Natural killer cell treated with Interleukin-12 subunit alpha and Interleukin-12 subunit beta and Interleukin-15 and Interleukin-18, amount 100 ng/mL, for 72 hours (primary cell): ENCODE measurements at regions not wholly inside any gene's neighbourhood (a gene's known extent, or its start where the extent isn't known, plus 50 kb on each side); places are given as distances from the start of the nearest gene placed in this dataset.

ENCODE experiments used
- ATAC-seq, 2 donors: fragments of 150-1000 bp; cut with Tn5 transposase in 1 of 2; sonication (Bioruptor Pico), chemical (Tn5 transposase) in 1 of 2; 2 replicates each; pipeline ENCODE4 v1.10.0; 2021
- DNase-seq: peaks from one replicate; pipeline ENCODE4 v3.0.0; 2022; ENCODE audit warnings: low spot score
- H3K27ac Mint-ChIP-seq, 2 donors: 1 replicate in 1 of 2; 2 replicates in 1 of 2; pipeline ENCODE4 v1.8.0; 2022; ENCODE audit warnings: mixed read lengths in 2 of 2, mild to moderate bottlenecking in 1 of 2, moderate library complexity in 1 of 2
- H3K27me3 Mint-ChIP-seq, 2 donors: 1 replicate in 1 of 2; 2 replicates in 1 of 2; pipeline ENCODE4 v1.8.0; 2022; ENCODE audit warnings: mixed read lengths in 2 of 2
- H3K36me3 Mint-ChIP-seq: one replicate; pipeline ENCODE4 v1.8.0; 2022; ENCODE audit warnings: mixed read lengths
- H3K4me1 Mint-ChIP-seq, 2 donors: 1 replicate in 1 of 2; 2 replicates in 1 of 2; pipeline ENCODE4 v1.8.0; 2022; ENCODE audit warnings: low read depth in 2 of 2, mixed read lengths in 2 of 2, mild to moderate bottlenecking in 1 of 2
- H3K4me3 Mint-ChIP-seq: one replicate; pipeline ENCODE4 v1.8.0; 2022; ENCODE audit warnings: mixed read lengths
- H3K9me3 Mint-ChIP-seq: 2 replicates; pipeline ENCODE4 v1.8.0; 2022; ENCODE audit warnings: mixed read lengths

GRCh38 chr14:81802341-81802740 is 268.7 kb upstream of the SEL1L start:
- ATAC-seq (no peak), DNase-seq (no peak)
- Mint-ChIP-seq H3K9me3 (peaks cover 11% of the 10 kb centered on the region), H3K4me1 (no peaks in the 10 kb centered on the region), H3K4me3 (no peak overlapping the region), H3K27ac (no peak overlapping the region), H3K27me3 (no peaks in the 10 kb centered on the region), H3K36me3 (peaks cover 5% of the 10 kb centered on the region)

GRCh38 chr14:81805785-81806184 is 272.1 kb upstream of the SEL1L start:
- Mint-ChIP-seq H3K27ac (no peak overlapping the region), H3K4me1 (no peaks in the 10 kb centered on the region), H3K27me3 (no peaks in the 10 kb centered on the region), H3K36me3 (peaks cover 12% of the 10 kb centered on the region), H3K9me3 (peaks cover 18% of the 10 kb centered on the region), H3K4me3 (no peak overlapping the region)
- ATAC-seq (no peak), DNase-seq (no peak)

GRCh38 chr14:81811705-81812269 is 278.1 kb upstream of the SEL1L start:
- no peaks in the 10 kb centered on the region for H3K4me1 Mint-ChIP-seq
- H3K27me3 Mint-ChIP-seq = no peaks in the 10 kb centered on the region
- no peak overlapping the region for H3K27ac Mint-ChIP-seq
- H3K36me3 Mint-ChIP-seq = peaks cover 7% of the 10 kb centered on the region
- no peak overlapping the region for H3K4me3 Mint-ChIP-seq
- DNase-seq = no peak
- peaks cover 20% of the 10 kb centered on the region for H3K9me3 Mint-ChIP-seq
- ATAC-seq = no peak

- no peak overlapping the region for H3K4me3 Mint-ChIP-seq
- no peaks in the 10 kb centered on the region for H3K27me3 Mint-ChIP-seq
- no peak overlapping the region for H3K27ac Mint-ChIP-seq
- no peaks in the 10 kb centered on the region for H3K36me3 Mint-ChIP-seq
- no peaks in the 10 kb centered on the region for H3K4me1 Mint-ChIP-seq
- no peak for DNase-seq
- H3K9me3 Mint-ChIP-seq = peaks cover 13% of the 10 kb centered on the region
- ATAC-seq = no peak
These were observed 284.6 kb upstream of the SEL1L start for GRCh38 chr14:81818271-81818670.

GRCh38 chr14:81819344-81819743 is 285.7 kb upstream of the SEL1L start:
- Mint-ChIP-seq H3K27me3 (no peaks in the 10 kb centered on the region), H3K4me3 (no peak overlapping the region), H3K4me1 (no peaks in the 10 kb centered on the region), H3K27ac (no peak overlapping the region), H3K36me3 (no peaks in the 10 kb centered on the region), H3K9me3 (peaks cover 20% of the 10 kb centered on the region)
- ATAC-seq = no peak
- no peak for DNase-seq

- Mint-ChIP-seq H3K9me3 (peaks cover 20% of the 10 kb centered on the region), H3K36me3 (no peaks in the 10 kb centered on the region), H3K4me1 (no peaks in the 10 kb centered on the region), H3K27ac (no peak overlapping the region), H3K4me3 (no peak overlapping the region), H3K27me3 (no peaks in the 10 kb centered on the region)
- ATAC-seq (no peak), DNase-seq (no peak)
These were observed 286.3 kb upstream of the SEL1L start for GRCh38 chr14:81819910-81820309.

- ATAC-seq (no peak), DNase-seq (no peak)
- Mint-ChIP-seq H3K4me3 (no peak overlapping the region), H3K36me3 (no peaks in the 10 kb centered on the region), H3K27me3 (no peaks in the 10 kb centered on the region), H3K27ac (no peak overlapping the region), H3K4me1 (no peaks in the 10 kb centered on the region), H3K9me3 (peaks cover 27% of the 10 kb centered on the region)
These were observed 292.4 kb upstream of the SEL1L start for GRCh38 chr14:81826081-81826480.

- H3K4me1 Mint-ChIP-seq = no peaks in the 10 kb centered on the region
- no peak for DNase-seq
- no peaks in the 10 kb centered on the region for H3K27me3 Mint-ChIP-seq
- H3K36me3 Mint-ChIP-seq = no peaks in the 10 kb centered on the region
- H3K27ac Mint-ChIP-seq = no peak overlapping the region
- H3K4me3 Mint-ChIP-seq = no peak overlapping the region
- peaks cover 16% of the 10 kb centered on the region for H3K9me3 Mint-ChIP-seq
- no peak for ATAC-seq
These were observed 295.8 kb upstream of the SEL1L start for GRCh38 chr14:81829447-81829846.

GRCh38 chr14:81831128-81831820 is 297.6 kb upstream of the SEL1L start:
- Mint-ChIP-seq H3K27me3 (no peaks in the 10 kb centered on the region), H3K27ac (no peak overlapping the region), H3K4me1 (no peaks in the 10 kb centered on the region), H3K9me3 (peaks cover 19% of the 10 kb centered on the region), H3K36me3 (peaks cover 6% of the 10 kb centered on the region), H3K4me3 (no peak overlapping the region)
- DNase-seq = no peak
- no peak for ATAC-seq

- Mint-ChIP-seq H3K27me3 (no peaks in the 10 kb centered on the region), H3K9me3 (peaks cover 15% of the 10 kb centered on the region), H3K4me3 (no peak overlapping the region), H3K27ac (no peak overlapping the region), H3K36me3 (peaks cover 6% of the 10 kb centered on the region), H3K4me1 (no peaks in the 10 kb centered on the region)
- ATAC-seq (no peak), DNase-seq (no peak)
These were observed 300.7 kb upstream of the SEL1L start for GRCh38 chr14:81834308-81834707.

- H3K36me3 Mint-ChIP-seq = peaks cover 6% of the 10 kb centered on the region
- no peaks in the 10 kb centered on the region for H3K27me3 Mint-ChIP-seq
- H3K9me3 Mint-ChIP-seq = peaks cover 15% of the 10 kb centered on the region
- no peak for DNase-seq
- no peak overlapping the region for H3K27ac Mint-ChIP-seq
- no peak for ATAC-seq
- no peaks in the 10 kb centered on the region for H3K4me1 Mint-ChIP-seq
- H3K4me3 Mint-ChIP-seq = no peak overlapping the region
These were observed 303.7 kb upstream of the SEL1L start for GRCh38 chr14:81837304-81837703.

- no peak for ATAC-seq
- no peak for DNase-seq
- no peaks in the 10 kb centered on the region for H3K4me1 Mint-ChIP-seq
- H3K4me3 Mint-ChIP-seq = no peak overlapping the region
- peaks cover 6% of the 10 kb centered on the region for H3K36me3 Mint-ChIP-seq
- H3K9me3 Mint-ChIP-seq = peaks cover 16% of the 10 kb centered on the region
- no peak overlapping the region for H3K27ac Mint-ChIP-seq
- no peaks in the 10 kb centered on the region for H3K27me3 Mint-ChIP-seq
These were observed 305.4 kb upstream of the SEL1L start for GRCh38 chr14:81839056-81839455.

- peaks cover 16% of the 10 kb centered on the region for H3K9me3 Mint-ChIP-seq
- H3K27ac Mint-ChIP-seq = no peak overlapping the region
- ATAC-seq (no peak), DNase-seq (no peak)
- peaks cover 9% of the 10 kb centered on the region for H3K36me3 Mint-ChIP-seq
- H3K27me3 Mint-ChIP-seq = no peaks in the 10 kb centered on the region
- no peaks in the 10 kb centered on the region for H3K4me1 Mint-ChIP-seq
- no peak overlapping the region for H3K4me3 Mint-ChIP-seq
These were observed 307.7 kb upstream of the SEL1L start for GRCh38 chr14:81841346-81841745.

GRCh38 chr14:81849714-81850113 is 316.1 kb upstream of the SEL1L start:
- Mint-ChIP-seq H3K4me3 (no peak overlapping the region), H3K27ac (no peak overlapping the region), H3K36me3 (peaks cover 12% of the 10 kb centered on the region), H3K27me3 (no peaks in the 10 kb centered on the region), H3K9me3 (peaks cover 15% of the 10 kb centered on the region), H3K4me1 (no peaks in the 10 kb centered on the region)
- no peak for DNase-seq
- no peak for ATAC-seq

GRCh38 chr14:81855007-81855406 is 321.4 kb upstream of the SEL1L start:
- Mint-ChIP-seq H3K36me3 (peaks cover 12% of the 10 kb centered on the region), H3K9me3 (peaks cover 23% of the 10 kb centered on the region), H3K27me3 (no peaks in the 10 kb centered on the region), H3K27ac (no peak overlapping the region), H3K4me3 (no peak overlapping the region), H3K4me1 (no peaks in the 10 kb centered on the region)
- ATAC-seq (no peak), DNase-seq (no peak)
